Progenitor cell of endocrine pancreas (in vitro differentiated cells): ENCODE measurements at regions not wholly inside any gene's neighbourhood (a gene's known extent, or its start where the extent isn't known, plus 50 kb on each side); places are given as distances from the start of the nearest gene placed in this dataset.

ENCODE experiments used
- DNase-seq: peaks from one replicate; pipeline ENCODE4 v3.0.0; 2021; ENCODE audit warnings: low spot score; ENCODE audit not compliant: unreplicated experiment
- H3K27ac Mint-ChIP-seq: 2 replicates; pipeline ENCODE4 v1.8.0; 2021; ENCODE audit warnings: mild to moderate bottlenecking, moderate library complexity, mixed read lengths
- H3K27me3 Mint-ChIP-seq: 2 replicates; pipeline ENCODE4 v1.8.0; 2021; ENCODE audit warnings: mixed read lengths
- H3K36me3 Mint-ChIP-seq: 2 replicates; pipeline ENCODE4 v1.8.0; 2022; ENCODE audit warnings: mixed read lengths; ENCODE audit not compliant: insufficient read depth
- H3K4me1 Mint-ChIP-seq: 2 replicates; pipeline ENCODE4 v1.8.0; 2021; ENCODE audit warnings: low read depth, mixed read lengths
- H3K4me3 Mint-ChIP-seq: 2 replicates; pipeline ENCODE4 v1.8.0; 2021; ENCODE audit warnings: low read depth, mild to moderate bottlenecking, moderate library complexity, mixed read lengths
- H3K9me3 Mint-ChIP-seq: 2 replicates; pipeline ENCODE4 v1.8.0; 2021; ENCODE audit warnings: low read depth, mixed read lengths
- CTCF ChIP-seq: fragments of 200-600 bp; sonication (generic); IDR thresholded peaks from one replicate; pipeline ENCODE4 v1.5.0; 2021; ENCODE audit warnings: antibody characterized with exemption, mild to moderate bottlenecking; ENCODE audit not compliant: unreplicated experiment

- H3K9me3 Mint-ChIP-seq, result peaks cover 13% of the 10 kb centered on the region
- H3K27ac Mint-ChIP-seq, result no peak overlapping the region
- TF ChIP-seq CTCF, result no peak
- no peaks in the 10 kb centered on the region for H3K27me3 Mint-ChIP-seq
- no peaks in the 10 kb centered on the region for H3K4me1 Mint-ChIP-seq
- H3K36me3 Mint-ChIP-seq, result peaks cover 3% of the 10 kb centered on the region
- no peak for DNase-seq
- H3K4me3 Mint-ChIP-seq, result no peak overlapping the region
These were observed 688.7 kb downstream of the ETS1 start for GRCh38 chr11:127898422-127899365.

- Mint-ChIP-seq H3K36me3 (peaks cover 3% of the 10 kb centered on the region), H3K27ac (no peak overlapping the region), H3K4me1 (no peaks in the 10 kb centered on the region), H3K9me3 (peaks cover 13% of the 10 kb centered on the region), H3K27me3 (no peaks in the 10 kb centered on the region), H3K4me3 (no peak overlapping the region)
- TF ChIP-seq CTCF, result no peak
- DNase-seq, result no peak
These were observed 691.6 kb downstream of the ETS1 start for GRCh38 chr11:127895776-127896175.

- Mint-ChIP-seq H3K9me3 (peaks cover 7% of the 10 kb centered on the region), H3K27ac (no peak overlapping the region), H3K4me3 (no peak overlapping the region), H3K36me3 (peaks cover 2% of the 10 kb centered on the region), H3K4me1 (no peaks in the 10 kb centered on the region), H3K27me3 (no peaks in the 10 kb centered on the region)
- no peak for TF ChIP-seq CTCF
- no peak for DNase-seq
These were observed 693.0 kb downstream of the ETS1 start for GRCh38 chr11:127894316-127894715.

- H3K27me3 Mint-ChIP-seq, result no peaks in the 10 kb centered on the region
These were observed 697.2 kb downstream of the ETS1 start for GRCh38 chr11:127890030-127890615.

GRCh38 chr11:127888386-127888785 lies 699.0 kb downstream of the ETS1 start:
- H3K4me1 Mint-ChIP-seq, result peaks cover 6% of the 10 kb centered on the region
- DNase-seq, result no peak
- no peak overlapping the region for H3K27ac Mint-ChIP-seq
- peaks cover 1% of the 10 kb centered on the region for H3K36me3 Mint-ChIP-seq
- H3K27me3 Mint-ChIP-seq, result no peaks in the 10 kb centered on the region
- TF ChIP-seq CTCF, result no peak
- H3K4me3 Mint-ChIP-seq, result no peak overlapping the region
- peaks cover 11% of the 10 kb centered on the region for H3K9me3 Mint-ChIP-seq

More at GRCh38 chr11:127890030-127890615, 697.2 kb downstream of the ETS1 start:
- H3K27ac Mint-ChIP-seq, result no peak overlapping the region
- H3K4me3 Mint-ChIP-seq, result no peak overlapping the region
- H3K4me1 Mint-ChIP-seq, result peaks cover 6% of the 10 kb centered on the region
- H3K9me3 Mint-ChIP-seq, result peaks cover 8% of the 10 kb centered on the region
- TF ChIP-seq CTCF, result no peak
- DNase-seq, result no peak
- H3K36me3 Mint-ChIP-seq, result peaks cover 1% of the 10 kb centered on the region
